HG03565 (cell line): ENCODE measurements at regions not wholly inside any gene's neighbourhood (a gene's known extent, or its start where the extent isn't known, plus 50 kb on each side); places are given as distances from the start of the nearest gene placed in this dataset.
"Not testable (repeated sequence)": the region's sequence is repeated elsewhere in the genome, so short reads cannot be mapped to it uniquely, and the experiment has no call there.

Source experiments
- ATAC-seq: cut with Tn5 transposase; IDR thresholded peaks from one replicate; pipeline ENCODE4 v1.9.1; 2021; ENCODE audit warnings: mild to moderate bottlenecking, moderate library complexity; ENCODE audit not compliant: unreplicated experiment

DNA sequence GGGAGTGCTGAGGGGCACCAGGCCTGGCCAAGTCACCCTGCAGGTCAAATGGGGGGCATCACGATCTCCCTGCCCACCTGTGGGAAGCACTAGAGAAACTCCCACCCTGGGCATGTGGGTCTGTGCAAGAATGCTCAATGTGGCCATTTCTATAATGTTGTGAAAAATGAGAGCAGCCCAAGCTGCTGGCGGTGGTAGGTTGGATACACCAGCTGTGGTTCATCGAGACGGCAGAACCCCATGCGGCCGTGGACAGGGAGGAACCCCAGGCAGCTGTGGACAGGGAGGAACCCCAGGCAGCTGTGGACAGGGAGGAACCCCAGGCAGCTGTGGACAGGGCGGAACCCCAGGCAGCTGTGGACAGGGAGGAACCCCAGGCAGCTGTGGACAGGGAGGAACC lies 129.1 kb downstream of the BRD1 start:
- ATAC-seq = not testable (repeated sequence)

- no peak for ATAC-seq
These were observed 130.6 kb downstream of the BRD1 start for GRCh38 chr22:49697047-49697446.

DNA sequence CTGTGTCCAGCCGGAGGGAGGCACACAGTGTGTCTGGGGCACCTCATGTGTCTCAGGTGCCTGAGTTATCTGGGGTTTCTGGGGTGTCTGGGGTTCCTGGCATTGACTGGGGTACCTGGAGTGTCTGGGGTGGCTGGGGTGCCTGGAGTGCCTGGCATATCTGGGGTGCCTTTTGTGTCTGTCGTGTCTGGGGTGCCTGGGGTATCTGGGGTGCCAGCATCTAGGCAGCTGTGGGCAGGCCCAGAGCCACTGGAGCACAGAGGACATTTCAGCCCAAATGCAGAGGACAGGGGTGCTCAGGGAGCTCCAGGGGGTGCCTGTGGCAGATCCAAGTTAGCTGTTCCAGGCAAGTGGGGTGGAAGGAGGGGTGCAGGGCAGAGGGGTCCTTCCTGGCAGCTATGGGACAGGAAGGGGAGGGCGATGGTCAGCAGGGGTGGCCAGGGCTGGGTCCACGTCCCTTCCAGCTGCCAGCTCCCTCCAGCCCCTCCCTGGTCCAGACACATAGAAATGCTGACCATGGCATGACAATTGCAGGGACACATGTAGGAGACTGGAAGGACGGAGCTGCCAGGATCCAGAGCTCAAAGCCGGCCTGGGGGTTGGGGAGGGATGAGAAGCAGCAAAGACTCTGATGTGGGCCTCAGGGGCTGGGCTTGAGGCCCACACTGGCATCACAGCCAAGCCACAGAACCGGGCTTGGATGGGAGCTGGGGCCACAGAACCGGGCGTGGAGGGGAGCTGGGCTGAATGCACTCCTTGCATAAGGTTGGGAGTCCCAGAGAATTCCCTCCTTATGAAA lies 133.0 kb downstream of the BRD1 start:
- no peak for ATAC-seq

DNA sequence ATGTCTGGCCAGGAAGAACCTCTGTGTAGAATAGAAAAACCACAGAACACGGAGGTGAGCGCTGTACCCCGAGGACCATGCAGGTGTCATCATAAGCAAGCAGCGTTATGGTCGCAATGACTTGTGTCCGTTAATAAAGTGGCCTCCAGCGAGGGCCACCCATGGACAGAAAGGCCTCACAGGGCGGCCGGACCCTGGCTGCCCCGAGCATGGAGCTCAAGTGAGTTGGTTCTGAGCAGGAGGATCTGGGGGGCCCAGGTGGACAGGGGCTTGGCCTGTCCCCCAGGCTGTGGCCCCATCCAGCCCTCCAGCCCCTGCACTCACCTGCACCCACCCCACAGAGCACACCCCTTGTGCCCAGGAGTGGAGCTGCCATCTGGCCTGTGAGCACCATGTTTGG lies 133.8 kb downstream of the BRD1 start:
- ATAC-seq = no peak

- no peak for ATAC-seq
These were observed 134.3 kb downstream of the BRD1 start for GRCh38 chr22:49693416-49693815.

DNA sequence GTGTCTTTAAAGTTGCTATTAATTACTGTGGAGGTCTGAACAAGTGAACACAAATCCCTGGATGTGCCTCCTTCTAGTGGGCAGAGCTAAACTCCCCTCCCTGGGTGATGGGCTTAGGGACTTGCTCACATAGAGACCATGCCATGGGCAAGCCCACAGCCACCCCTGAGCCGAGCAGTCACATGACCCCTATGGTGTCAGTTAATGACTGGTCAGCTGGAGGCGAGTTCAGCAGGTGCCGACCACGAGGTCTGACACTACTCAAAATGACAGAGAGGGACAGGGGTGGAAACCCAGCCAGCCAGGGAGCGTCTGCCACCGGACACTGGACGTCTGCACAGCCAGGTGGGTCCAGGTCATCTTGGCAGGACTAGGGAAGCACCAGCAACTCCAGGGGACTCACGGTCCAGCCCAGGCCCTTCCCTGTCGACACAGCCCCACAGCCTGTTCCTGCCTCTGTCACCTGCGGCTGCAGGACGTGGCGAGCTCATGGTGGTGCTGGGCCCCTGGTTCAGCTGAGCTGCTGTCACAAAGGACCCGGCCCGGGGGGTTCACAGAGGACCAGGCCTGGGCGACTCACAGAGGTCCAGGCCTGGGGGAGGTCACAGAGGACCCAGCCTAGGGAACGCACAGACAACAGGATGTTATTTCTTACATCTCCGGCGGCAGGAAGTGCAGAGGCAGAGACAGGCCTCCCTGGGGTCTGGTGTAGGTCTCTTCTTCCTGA lies 135.0 kb downstream of the BRD1 start:
- no peak for ATAC-seq

- ATAC-seq = no peak
These were observed 136.4 kb downstream of the BRD1 start for GRCh38 chr22:49691256-49691655.

- ATAC-seq = no peak
These were observed 137.2 kb downstream of the BRD1 start for GRCh38 chr22:49690454-49690853.

DNA sequence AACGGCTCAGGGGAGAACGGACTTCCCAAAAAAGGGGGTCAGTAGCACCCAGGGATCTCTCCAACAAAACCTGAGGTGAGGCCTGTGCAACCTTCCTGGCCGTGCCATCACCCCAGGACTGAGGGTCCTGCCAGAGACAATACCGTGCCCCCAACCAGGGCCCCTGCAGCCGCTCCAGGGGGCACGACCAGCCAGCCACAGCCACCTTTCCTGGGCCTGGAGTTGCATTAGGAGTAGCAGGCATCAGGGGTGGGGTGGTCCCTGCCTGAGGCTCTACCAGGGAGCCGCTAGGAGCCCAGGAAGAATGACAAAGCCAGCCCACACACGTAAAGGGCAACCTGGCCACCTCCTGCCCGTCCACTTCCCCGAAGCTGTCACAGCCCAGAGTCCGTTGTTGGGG lies 137.8 kb downstream of the BRD1 start:
- no peak for ATAC-seq

GRCh38 chr22:49689255-49689770 lies 138.4 kb downstream of the BRD1 start:
- ATAC-seq = no peak

- ATAC-seq = no peak
These were observed 139.0 kb downstream of the BRD1 start for GRCh38 chr22:49688516-49689254.

- ATAC-seq = no peak
These were observed 139.7 kb downstream of the BRD1 start for GRCh38 chr22:49687786-49688515.

- no peak for ATAC-seq
These were observed 140.3 kb downstream of the BRD1 start for GRCh38 chr22:49687333-49687732.

DNA sequence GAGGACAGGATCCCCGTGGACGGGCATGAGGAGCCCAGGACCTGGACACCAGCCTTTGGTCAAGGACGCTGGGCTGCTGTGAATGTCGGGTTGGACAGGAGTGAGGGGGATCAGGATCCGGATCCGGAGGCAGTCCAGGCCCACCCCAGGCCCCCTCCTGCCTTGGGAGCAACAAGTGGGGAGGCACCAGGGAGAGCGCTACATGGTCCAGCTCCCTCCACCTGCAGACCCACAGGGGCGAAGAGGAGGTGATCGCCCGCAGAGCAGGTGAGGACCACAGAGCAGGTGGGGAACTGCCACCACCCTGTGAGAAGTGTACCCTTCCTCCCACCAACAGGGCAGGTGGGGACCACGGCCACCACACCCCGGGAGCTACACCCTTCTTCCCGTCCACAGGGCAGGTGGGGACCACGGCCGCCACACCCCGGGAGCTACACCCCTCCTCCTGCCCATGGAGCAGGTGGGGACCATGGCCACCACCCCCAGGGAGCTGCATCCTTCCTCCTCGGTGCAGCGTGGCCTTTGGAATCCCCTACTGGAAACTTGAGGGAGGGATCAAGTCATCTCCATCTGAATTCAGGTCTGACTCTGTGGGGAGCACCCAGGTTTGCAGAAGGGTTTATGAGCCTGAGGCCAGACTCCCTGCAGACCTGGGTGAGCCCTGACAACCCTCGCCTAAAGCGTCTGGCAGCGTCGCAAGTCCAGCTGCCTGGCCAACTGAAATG lies 141.0 kb downstream of the BRD1 start:
- no peak for ATAC-seq

- no peak for ATAC-seq
These were observed 142.0 kb downstream of the BRD1 start for GRCh38 chr22:49685686-49686085.

DNA sequence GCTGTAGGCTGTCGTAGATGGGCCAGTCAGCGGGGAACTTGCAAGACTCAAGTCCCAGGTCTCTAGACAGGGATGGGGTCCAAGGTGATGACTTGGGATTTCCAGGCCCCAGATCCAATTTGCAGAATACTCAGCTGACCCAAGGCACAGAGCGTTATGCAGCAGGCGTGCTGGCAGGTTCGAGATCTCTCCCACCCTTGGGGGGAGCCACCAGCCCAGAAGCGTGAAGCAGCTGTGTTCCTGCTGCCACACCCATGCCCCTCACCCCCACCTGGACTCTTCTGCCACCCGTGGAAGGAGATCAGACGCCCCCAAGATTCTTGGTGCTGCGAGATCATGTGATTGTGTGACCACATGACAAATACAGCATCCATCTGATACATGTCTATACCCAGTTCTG lies 142.6 kb downstream of the BRD1 start:
- ATAC-seq = no peak

- no peak for ATAC-seq
These were observed 144.6 kb downstream of the BRD1 start for GRCh38 chr22:49683032-49683431.

DNA sequence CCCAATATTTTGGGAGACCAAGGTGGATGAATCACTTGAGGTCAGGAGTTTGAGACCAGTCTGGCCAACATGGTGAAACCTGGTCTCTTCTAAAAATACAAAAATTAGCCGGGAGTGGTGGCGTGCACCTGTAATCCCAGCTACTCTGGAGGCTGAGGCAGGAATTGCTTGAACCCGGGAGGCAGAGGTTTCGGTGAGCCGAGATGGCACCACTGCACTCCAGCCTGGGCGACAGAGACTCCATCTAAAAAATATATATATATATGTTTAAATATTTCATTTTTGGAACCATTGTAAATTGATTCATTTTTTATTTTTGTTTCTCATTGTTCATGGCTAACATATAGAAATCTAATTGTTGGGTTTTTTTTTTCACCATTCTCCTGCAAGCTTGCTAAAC lies 146.9 kb downstream of the BRD1 start:
- ATAC-seq = not testable (repeated sequence)

- no peak for ATAC-seq
These were observed 148.9 kb downstream of the BRD1 start for GRCh38 chr22:49678842-49679170.

DNA sequence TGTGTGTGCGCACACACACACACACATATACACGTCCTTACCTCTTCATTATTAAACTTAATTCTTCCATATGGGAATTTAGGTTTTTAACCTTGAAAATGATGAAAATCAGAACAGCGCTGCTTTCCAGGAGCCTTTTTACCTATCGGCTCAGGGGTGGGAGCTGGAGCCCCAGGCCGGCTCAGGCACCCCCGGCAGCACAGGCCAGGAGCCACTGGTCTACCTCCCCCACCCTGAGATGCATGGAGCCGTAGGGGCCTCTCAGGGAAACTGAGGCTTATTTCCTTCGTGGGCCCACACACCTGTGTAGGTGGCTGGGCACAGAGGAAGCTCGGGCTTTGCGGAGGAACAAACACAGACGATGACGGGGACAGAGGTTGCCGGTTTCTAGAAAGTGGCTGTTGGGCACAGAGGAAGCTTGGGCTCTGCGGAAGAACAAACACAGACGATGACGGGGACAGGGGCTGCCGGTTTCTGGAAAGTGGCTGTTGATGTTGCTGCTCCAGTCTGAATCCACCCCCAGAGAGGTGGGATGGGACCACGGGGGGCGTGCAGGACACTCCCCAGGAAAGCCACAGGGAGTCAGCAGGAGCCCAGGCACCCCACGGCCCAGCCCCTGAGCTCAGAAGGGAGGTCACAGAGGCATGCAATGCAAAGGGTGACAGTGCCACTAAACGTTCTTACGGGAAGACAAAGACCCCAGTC lies 149.4 kb downstream of the BRD1 start:
- no peak for ATAC-seq
